K562 (cell line): ENCODE measurements at regions not wholly inside any gene's neighbourhood (a gene's known extent, or its start where the extent isn't known, plus 50 kb on each side); places are given as distances from the start of the nearest gene placed in this dataset.

ENCODE experiments used
- ATAC-seq: fragments of 200-7000 bp; cut with Tn5 transposase; 3 replicates; pipeline ENCODE4 v1.9.1; 2020; ENCODE audit warnings: moderate library complexity
- BruUV-seq: library from RNA; stranded (reverse); fragments of 400-500 nt; replicated peaks from 2 replicates; lab custom pipeline; 2021; lab: Mats Ljungman, UMichigan
- CTCF ChIA-PET: fragments of 300-600 bp; formaldehyde crosslinking; extraction: SDS; loops from one replicate; lab custom pipeline; 2021; ENCODE audit warnings: low intra/inter-chr PET ratio; lab: Yijun Ruan, JAX
- POLR2A ChIA-PET: fragments of 300-600, 350-650 bp; sonication (Branson Sonifier 250); formaldehyde crosslinking; extraction: SDS; loops from one replicate; lab custom pipeline; 2021; ENCODE audit warnings: antibody characterized with exemption, inconsistent platforms; lab: Yijun Ruan, JAX
- DNase-seq, 4 experiments: peaks; one replicate each; pipeline versions ENCODE4 v3.0.0 to v3.0.0-alpha.2; 2011 to 2018; ENCODE audit warnings: low spot score in 3 of 4, mixed read lengths in 3 of 4; ENCODE audit errors: extremely low read depth in 1 of 4
- FAIRE-seq: peaks from 2 replicates; lab custom pipeline; 2011; peaks lifted over from hg19 to GRCh38; lab: Jason Lieb, UNC
- H2AFZ ChIP-seq: 2 replicates; pipeline ENCODE4 v1.6.0; 2011; ENCODE audit warnings: low read depth, low read length, control low read depth, inconsistent platforms
- H3K27ac ChIP-seq: fragments of 200-600 bp; 3 replicates; pipeline ENCODE4 v1.8.0; 2011; ENCODE audit warnings: low read depth, mild to moderate bottlenecking, control low read depth, inconsistent platforms, low read length, moderate library complexity, mixed read lengths; ENCODE audit errors: extremely low read depth
- H3K27me3 ChIP-seq, 2 experiments: fragments of 300-600 bp in 1 of 2; 2 replicates in 1 of 2; 3 replicates in 1 of 2; pipeline versions ENCODE4 v1.6.0 to v1.8.0; 2011; ENCODE audit warnings: inconsistent platforms in 2 of 2, low read length in 2 of 2, mild to moderate bottlenecking in 1 of 2, mixed read lengths in 1 of 2, moderate library complexity in 1 of 2; ENCODE audit not compliant: control insufficient read depth in 2 of 2, insufficient read depth in 2 of 2
- H3K36me3 ChIP-seq: fragments of 300-600 bp; 3 replicates; pipeline ENCODE4 v1.8.0; 2011; ENCODE audit warnings: mild to moderate bottlenecking, low read length, inconsistent platforms; ENCODE audit not compliant: control insufficient read depth, insufficient read depth
- H3K4me1 ChIP-seq, 2 experiments: fragments of 200-600 bp in 1 of 2; replicated peaks in 1 of 2; 2 replicates in 1 of 2; 3 replicates in 1 of 2; pipeline versions ENCODE4 v1.5.1 to v1.8.0; 2011; ENCODE audit warnings: inconsistent platforms in 2 of 2, low read length in 2 of 2, mild to moderate bottlenecking in 1 of 2, mixed read lengths in 1 of 2, moderate library complexity in 1 of 2; ENCODE audit not compliant: control insufficient read depth in 2 of 2, insufficient read depth in 2 of 2
- H3K4me2 ChIP-seq: 2 replicates; pipeline ENCODE4 v1.6.1; 2011; ENCODE audit warnings: low read length, control low read depth, inconsistent platforms, mixed read lengths; ENCODE audit not compliant: insufficient read depth
- H3K4me3 ChIP-seq: fragments of 200-600 bp; sonication (generic), shearing (Covaris generic); 2 replicates; pipeline ENCODE4 v1.5.1; 2016; ENCODE audit warnings: control low read depth, inconsistent platforms
- H3K79me2 ChIP-seq: fragments of 200-600 bp; 3 replicates; pipeline ENCODE4 v1.8.0; 2011; ENCODE audit warnings: low read length, inconsistent platforms; ENCODE audit not compliant: control insufficient read depth, insufficient read depth
- H3K9ac ChIP-seq, 2 experiments: 2 replicates each; pipeline versions ENCODE4 v1.6.0 to v1.6.1; 2011; ENCODE audit warnings: low read depth in 2 of 2, low read length in 2 of 2, control low read depth in 1 of 2, inconsistent platforms in 1 of 2, mild to moderate bottlenecking in 1 of 2, mixed read lengths in 1 of 2; ENCODE audit not compliant: insufficient read depth in 1 of 2
- H3K9me1 ChIP-seq: one replicate; pipeline ENCODE4 v1.6.0; 2011; ENCODE audit warnings: inconsistent platforms, mild to moderate bottlenecking, low read length, moderate library complexity; ENCODE audit not compliant: control insufficient read depth, insufficient read depth
- H3K9me3 ChIP-seq: replicated peaks from 2 replicates; pipeline ENCODE4 v1.5.1; 2011; ENCODE audit warnings: low read depth, low read length, inconsistent platforms; ENCODE audit not compliant: control insufficient read depth, insufficient read depth
- H4K20me1 ChIP-seq: replicated peaks from 2 replicates; pipeline ENCODE4 v1.6.1; 2011; ENCODE audit warnings: low read length, inconsistent platforms, mixed read lengths; ENCODE audit not compliant: control insufficient read depth, insufficient read depth
- ARID4B ChIP-seq: sonication (generic); formaldehyde crosslinking; IDR thresholded peaks from 2 replicates; pipeline ENCODE4 v1.8.0; 2022; ENCODE audit warnings: mild to moderate bottlenecking, missing genetic modification reagents
- CBX3 ChIP-seq, 2 experiments: IDR thresholded peaks; 1 replicate in 1 of 2; 2 replicates in 1 of 2; pipeline ENCODE4 v1.6.1; 2012; ENCODE audit warnings: inconsistent platforms in 2 of 2, low read length in 2 of 2, borderline replicate concordance in 1 of 2, control low read depth in 1 of 2
- ETV6 ChIP-seq, 3 experiments: fragments of 150-350 bp in 1 of 3; sonication (generic) in 1 of 3; formaldehyde crosslinking in 1 of 3; IDR thresholded peaks; 2 replicates each; pipeline versions ENCODE4 v1.6.1 to v1.8.0; 2014 to 2022; ENCODE audit warnings: borderline replicate concordance in 2 of 3, low read depth in 2 of 3, antibody characterized with exemption in 1 of 3, low read length in 1 of 3, mild to moderate bottlenecking in 1 of 3, missing genetic modification reagents in 1 of 3
- HNRNPLL ChIP-seq: fragments of 200-400 bp; formaldehyde crosslinking; IDR thresholded peaks from 2 replicates; pipeline ENCODE4 v1.6.1; 2017; ENCODE audit warnings: low read length, low read depth, mild to moderate bottlenecking; ENCODE audit not compliant: poor library complexity, severe bottlenecking
- HSF4 ChIP-seq: fragments of 250-450 bp; sonication (Bioruptor Pico); IDR thresholded peaks from 2 replicates; pipeline ENCODE4 v2.1.2; 2022; ENCODE audit warnings: mild to moderate bottlenecking, moderate library complexity, borderline replicate concordance
- KDM5B ChIP-seq: fragments of 200-600 bp; sonication (generic); IDR thresholded peaks from 2 replicates; pipeline ENCODE4 v1.6.1; 2012; ENCODE audit warnings: low read depth, mild to moderate bottlenecking, moderate library complexity, low read length, control low read depth, inconsistent platforms; ENCODE audit not compliant: insufficient replicate concordance
- MTA1 ChIP-seq: fragments of 450-650 bp; IDR thresholded peaks from 2 replicates; pipeline ENCODE4 v1.6.1; 2017; ENCODE audit warnings: borderline replicate concordance
- PML ChIP-seq: IDR thresholded peaks from 2 replicates; pipeline ENCODE4 v1.6.1; 2012; ENCODE audit warnings: low read length, inconsistent platforms
- RBM15 ChIP-seq: fragments of 200-400 bp; formaldehyde crosslinking; IDR thresholded peaks from 2 replicates; pipeline ENCODE4 v1.6.1; 2018; ENCODE audit warnings: mild to moderate bottlenecking, low read length, moderate library complexity; ENCODE audit not compliant: insufficient read depth
- SAFB ChIP-seq: fragments of 200-400 bp; formaldehyde crosslinking; IDR thresholded peaks from 2 replicates; pipeline ENCODE4 v1.6.1; 2017; ENCODE audit warnings: low read depth, low read length, borderline replicate concordance
- SIN3A ChIP-seq, 2 experiments: fragments of 150-350 bp in 1 of 2; IDR thresholded peaks; 2 replicates each; pipeline ENCODE4 v1.6.1; 2011 to 2016; ENCODE audit warnings: borderline replicate concordance in 2 of 2, low read depth in 2 of 2, low read length in 2 of 2, mild to moderate bottlenecking in 2 of 2, moderate library complexity in 2 of 2; ENCODE audit not compliant: control insufficient read depth in 1 of 2
- XRCC3 ChIP-seq: fragments of 450-650 bp; IDR thresholded peaks from 2 replicates; pipeline ENCODE4 v1.6.1; 2017; ENCODE audit warnings: mild to moderate bottlenecking, moderate library complexity
- ZNF134 ChIP-seq: fragments of 250-450 bp; sonication (Bioruptor Pico); conservative IDR thresholded peaks from 2 replicates; pipeline ENCODE4 v1.4.0; 2020
- ZNF165 ChIP-seq: fragments of 250-450 bp; sonication (Bioruptor Pico); IDR thresholded peaks from 2 replicates; pipeline ENCODE4 v1.4.0; 2020; ENCODE audit warnings: borderline replicate concordance
- ZNF785 ChIP-seq: fragments of 250-450 bp; sonication (Bioruptor Pico); IDR thresholded peaks from 2 replicates; pipeline ENCODE4 v1.4.0; 2020; ENCODE audit warnings: mild to moderate bottlenecking
- WGBS: fragments of 100-300 bp; shearing (Covaris generic); methylation state at CpG from one replicate; pipeline ENCODE4 v1.1.6; 2016; ENCODE audit warnings: low coverage, mixed read lengths; ENCODE audit not compliant: insufficient coverage; ENCODE audit errors: missing lambda C conversion rate; 5-methylcytosine and 5-hydroxymethylcytosine counted together
- in situ Hi-C: fragments of 300-500 bp; cut with MboI; formaldehyde crosslinking; loops from 4 replicates; pipeline ENCODE4 v1.15.0; 2018; ENCODE audit warnings: inconsistent platforms, mixed read lengths
- intact Hi-C: fragments of 100-400 bp; cut with micrococcal nuclease; formaldehyde crosslinking; loops from 2 replicates; pipeline ENCODE4 v1.14.2; 2022
- TF ChIP-seq, protein P1 (sequence below): fragments of 450-650 bp; formaldehyde crosslinking; IDR thresholded peaks from 2 replicates; pipeline ENCODE4 v1.4.0; 2022; ENCODE audit warnings: mild to moderate bottlenecking, moderate library complexity

GRCh38 chr17:71399221-71399620 lies 721.6 kb upstream of the SOX9 start:
- no peaks in the 10 kb centered on the region for H3K9me3 ChIP-seq
- in situ Hi-C loops (no loop called here), intact Hi-C loops (no loop called here)
- H2AFZ ChIP-seq, result no peak overlapping the region
- H3K27ac ChIP-seq, result no peak overlapping the region
- POLR2A ChIA-PET, result no interaction called here
- CTCF ChIA-PET, result no interaction called here
- H3K4me3 ChIP-seq, result no peak overlapping the region
- no peak overlapping the region for H3K4me2 ChIP-seq
- 0% methylated on average over 3 of the region's 3 CpGs for WGBS
- no peaks in the 10 kb centered on the region for H3K9me1 ChIP-seq
- H3K4me1 ChIP-seq, result no peaks in the 10 kb centered on the region
- TF ChIP-seq ETV6 (IDR thresholded peaks at IDR 0.05; ENCODE audit: borderline replicate concordance in 1 of 2, low read depth in 2 of 2, low read length in 1 of 2) (no peak), ETV6 (CRISPR knock-in tag; IDR thresholded peaks at IDR 0.05; ENCODE audit: borderline replicate concordance) (no peak), XRCC3 (no peak), ZNF165 (CRISPR knock-in tag) (no peak), HSF4 (no peak), SIN3A (IDR thresholded peaks at IDR 0.05; ENCODE audit: borderline replicate concordance in 2 of 2, control insufficient read depth in 1 of 2, low read depth in 2 of 2, low read length in 2 of 2) (no peak), CBX3 (IDR thresholded peaks at IDR 0.05; ENCODE audit: borderline replicate concordance in 1 of 2, low read length in 2 of 2) (no peak), KDM5B (no peak), RBM15 (no peak), PML (no peak), SAFB (no peak), ARID4B (CRISPR knock-in tag) (no peak), ZNF785 (CRISPR knock-in tag) (no peak), HNRNPLL (no peak), ZNF134 (CRISPR knock-in tag) (no peak), MTA1 (no peak)
- TF ChIP-seq, protein P1, sequence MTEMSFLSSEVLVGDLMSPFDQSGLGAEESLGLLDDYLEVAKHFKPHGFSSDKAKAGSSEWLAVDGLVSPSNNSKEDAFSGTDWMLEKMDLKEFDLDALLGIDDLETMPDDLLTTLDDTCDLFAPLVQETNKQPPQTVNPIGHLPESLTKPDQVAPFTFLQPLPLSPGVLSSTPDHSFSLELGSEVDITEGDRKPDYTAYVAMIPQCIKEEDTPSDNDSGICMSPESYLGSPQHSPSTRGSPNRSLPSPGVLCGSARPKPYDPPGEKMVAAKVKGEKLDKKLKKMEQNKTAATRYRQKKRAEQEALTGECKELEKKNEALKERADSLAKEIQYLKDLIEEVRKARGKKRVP (CRISPR knock-in tag), result no peak
- no peak overlapping the region for H3K9ac ChIP-seq
- DNase-seq, result no peak
- BruUV-seq, result no TSS peak
- no peaks in the 10 kb centered on the region for H4K20me1 ChIP-seq
- no peaks in the 10 kb centered on the region for H3K36me3 ChIP-seq
- no peaks in the 10 kb centered on the region for H3K79me2 ChIP-seq
- H3K27me3 ChIP-seq, result no peaks in the 10 kb centered on the region
- FAIRE-seq, result no peak
- no peak for ATAC-seq
